Fibroblast of the aortic adventitia (primary cell): ENCODE measurements at regions not wholly inside any gene's neighbourhood (a gene's known extent, or its start where the extent isn't known, plus 50 kb on each side); places are given as distances from the start of the nearest gene placed in this dataset.

Experiments
- DNase-seq: peaks from one replicate; pipeline ENCODE4 v3.0.0-alpha.2; 2010; ENCODE audit warnings: low read depth
- H3K4me3 ChIP-seq: 2 replicates; pipeline ENCODE4 v1.5.1; 2011; ENCODE audit warnings: low read depth, mild to moderate bottlenecking, control low read depth, low read length, moderate library complexity
- CTCF ChIP-seq: IDR thresholded peaks from 2 replicates; pipeline ENCODE4 v1.5.1; 2011; ENCODE audit warnings: mild to moderate bottlenecking, low read length, control low read depth, inconsistent platforms; ENCODE audit not compliant: insufficient read depth

DNA sequence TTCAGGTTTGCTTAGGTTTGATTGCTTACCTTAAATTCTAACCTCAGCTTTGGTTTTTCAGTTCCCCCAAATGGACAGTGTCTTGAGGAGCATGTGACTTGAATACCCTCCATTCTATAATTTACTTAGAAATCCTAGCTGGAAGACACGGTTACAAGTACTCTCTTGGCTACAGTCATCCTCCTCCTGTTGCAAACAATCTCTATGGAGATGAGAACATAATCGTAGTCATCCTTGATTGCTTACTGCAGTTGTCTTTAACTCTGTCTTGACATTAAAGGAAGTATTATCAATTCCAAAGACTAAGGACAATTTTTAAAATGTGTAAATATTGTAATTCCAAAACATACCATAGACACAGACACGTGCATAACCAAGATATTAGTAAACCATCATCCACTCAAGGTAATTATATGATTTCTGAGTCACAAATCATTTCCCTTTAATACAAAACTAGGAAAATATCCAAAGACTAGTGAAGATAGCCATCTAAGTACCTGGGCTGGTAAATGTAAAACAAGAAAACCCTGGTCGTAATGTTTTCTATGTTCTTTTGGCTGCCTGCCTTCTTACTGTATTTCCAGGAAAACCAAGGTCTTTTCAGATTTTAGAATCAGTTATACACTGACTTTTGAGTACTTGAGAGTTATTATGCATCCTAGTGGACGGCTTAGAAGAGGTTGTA, 149.9 kb downstream of the CHRM3 start:
- TF ChIP-seq CTCF: no peak
- DNase-seq: no peak

GRCh38 chr1:239537795-239538194, 151.4 kb downstream of the CHRM3 start:
- DNase-seq: no peak
- H3K4me3 ChIP-seq: no peak overlapping the region
- no peak for TF ChIP-seq CTCF

More for the DNA sequence above, 149.9 kb downstream of the CHRM3 start:
- H3K4me3 ChIP-seq: no peak overlapping the region

DNA sequence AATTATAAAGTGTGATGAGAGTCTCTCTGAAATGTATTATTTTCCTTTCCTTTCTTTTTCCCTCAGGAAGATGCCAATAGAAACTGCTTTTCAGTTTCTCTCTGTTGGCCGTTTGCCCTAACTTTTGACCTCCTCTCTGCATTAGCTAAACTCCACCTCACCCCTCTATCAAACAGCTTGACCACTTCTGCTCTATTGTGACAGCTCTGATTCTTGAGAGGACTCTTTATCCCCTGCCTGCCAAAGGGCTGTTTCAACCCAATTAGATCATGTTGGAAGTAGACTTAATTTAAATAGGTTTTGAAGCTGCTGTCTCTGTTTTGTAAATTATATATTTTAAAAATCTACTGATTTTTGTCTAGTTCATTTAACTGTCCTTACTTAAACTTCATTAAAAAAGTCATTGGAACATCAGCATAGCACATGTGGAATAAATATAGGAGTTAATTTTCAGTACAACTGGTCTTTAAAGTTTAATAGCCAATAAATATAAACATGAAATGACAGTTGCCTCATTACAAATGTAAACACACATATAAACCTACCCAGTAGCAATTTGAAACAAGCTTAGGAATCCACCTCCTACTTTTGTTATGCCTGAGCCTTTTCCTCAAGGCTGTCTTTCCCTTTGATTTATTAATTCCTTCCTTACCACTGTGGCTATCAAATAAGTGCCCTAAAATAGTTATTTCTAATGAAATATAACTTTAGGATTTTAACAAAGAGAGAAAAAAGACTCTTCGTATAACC, 152.0 kb downstream of the CHRM3 start:
- TF ChIP-seq CTCF: no peak
- no peak overlapping the region for H3K4me3 ChIP-seq
- no peak for DNase-seq

- DNase-seq: no peak
- H3K4me3 ChIP-seq: no peak overlapping the region
- TF ChIP-seq CTCF: no peak
Measured at GRCh38 chr1:239539051-239539450, 152.7 kb downstream of the CHRM3 start.

DNA sequence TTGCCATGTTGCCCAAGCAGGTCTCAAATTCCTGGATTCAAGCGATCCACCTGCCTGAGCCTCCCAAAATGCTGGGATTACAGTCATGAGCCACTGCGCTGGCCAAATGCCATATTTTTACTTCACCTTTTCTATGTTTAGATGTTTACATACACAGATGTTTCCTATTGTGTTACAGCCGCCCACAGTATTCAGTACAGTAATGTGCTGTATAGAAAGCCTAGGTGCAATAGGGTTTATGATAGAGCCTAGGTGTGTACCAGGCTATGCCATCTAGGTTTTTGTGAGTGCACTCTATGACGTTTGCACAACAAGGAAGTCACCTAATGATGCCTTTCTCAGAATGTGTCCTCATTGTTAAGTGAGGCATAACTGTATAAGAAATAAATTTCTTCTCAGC, 153.4 kb downstream of the CHRM3 start:
- DNase-seq: no peak

GRCh38 chr1:239543873-239544272, 157.5 kb downstream of the CHRM3 start:
- H3K4me3 ChIP-seq: no peak overlapping the region
- DNase-seq: no peak
- no peak for TF ChIP-seq CTCF

More for the DNA sequence above, 153.4 kb downstream of the CHRM3 start:
- no peak for TF ChIP-seq CTCF
- H3K4me3 ChIP-seq: no peak overlapping the region

GRCh38 chr1:239545466-239545865, 159.1 kb downstream of the CHRM3 start:
- no peak for TF ChIP-seq CTCF
- no peak overlapping the region for H3K4me3 ChIP-seq
- DNase-seq: no peak
